ENCODE measurements at regions not wholly inside any gene's neighbourhood (a gene's known extent, or its start where the extent isn't known, plus 50 kb on each side); places are given as distances from the start of the nearest gene placed in this dataset.

DNA sequence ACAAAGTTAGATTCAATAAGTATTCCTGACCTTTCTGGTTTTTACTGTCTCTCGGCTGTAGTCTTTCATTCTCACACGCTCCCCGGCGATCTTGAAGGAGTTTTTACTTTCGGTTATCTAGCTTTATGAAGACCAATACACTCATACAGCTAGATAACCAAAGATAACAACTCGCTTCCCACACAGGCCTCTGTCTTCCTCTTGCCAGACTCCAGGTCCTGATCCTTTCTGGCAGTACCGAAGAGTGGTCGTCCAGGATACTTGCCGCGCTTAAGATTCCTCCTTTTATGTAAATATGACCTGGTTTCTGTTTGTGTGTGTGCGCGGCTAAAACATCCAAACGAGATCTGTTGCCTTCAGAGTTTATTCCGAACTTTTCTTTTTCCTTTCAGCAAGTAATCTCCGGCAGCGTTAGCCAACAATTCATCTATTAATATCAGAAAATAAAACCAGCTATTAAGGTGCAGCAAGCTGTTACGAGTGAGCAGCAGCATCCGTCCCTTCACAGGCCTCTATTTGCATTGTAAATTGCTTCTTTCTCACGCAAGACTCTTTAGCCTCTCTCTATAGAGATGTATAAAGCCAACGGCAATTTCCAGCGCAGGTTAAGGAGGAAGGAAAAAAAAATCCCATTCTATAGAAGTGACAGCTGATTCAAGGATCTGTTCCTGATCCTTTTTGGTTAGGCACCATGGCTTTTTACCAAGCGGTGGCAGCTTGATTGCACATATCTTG lies 216.1 kb downstream of the MEF2C start:
- no peak for DNase-seq (ENCODE audit: low read depth)
- H3K4me3 ChIP-seq (ENCODE audit: low read depth, low read length): peak overlapping the region; percentile 23
- TF ChIP-seq CTCF (conservative IDR thresholded peaks at IDR 0.05; ENCODE audit: low read depth, low read length): no peak

DNA sequence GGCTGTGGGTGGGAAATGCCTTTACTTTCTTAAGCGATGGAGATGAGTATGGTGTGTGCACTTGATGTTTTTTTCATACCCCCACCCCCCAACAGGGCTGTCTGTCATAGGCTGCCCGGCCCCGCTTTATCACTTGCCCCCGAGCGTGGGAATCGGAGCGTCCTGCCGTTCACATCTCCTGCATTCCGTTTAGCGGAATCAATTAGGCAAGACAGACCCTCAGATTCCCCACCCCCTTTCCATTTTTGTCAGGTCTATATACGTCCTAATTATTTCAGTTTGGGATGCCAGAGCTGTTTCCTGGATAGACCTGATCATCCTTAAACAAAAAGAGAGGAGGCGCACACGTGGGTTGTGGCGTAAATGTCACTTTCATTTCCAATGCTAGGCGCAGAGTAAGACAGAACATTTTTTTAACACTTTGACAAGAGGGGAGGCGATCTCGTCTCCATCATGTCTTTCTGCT lies 217.2 kb downstream of the MEF2C start:
- no peak for DNase-seq (ENCODE audit: low read depth)
- no peak for TF ChIP-seq CTCF (conservative IDR thresholded peaks at IDR 0.05; ENCODE audit: low read depth, low read length)
- no peak overlapping the region for H3K4me3 ChIP-seq (ENCODE audit: low read depth, low read length)

DNA sequence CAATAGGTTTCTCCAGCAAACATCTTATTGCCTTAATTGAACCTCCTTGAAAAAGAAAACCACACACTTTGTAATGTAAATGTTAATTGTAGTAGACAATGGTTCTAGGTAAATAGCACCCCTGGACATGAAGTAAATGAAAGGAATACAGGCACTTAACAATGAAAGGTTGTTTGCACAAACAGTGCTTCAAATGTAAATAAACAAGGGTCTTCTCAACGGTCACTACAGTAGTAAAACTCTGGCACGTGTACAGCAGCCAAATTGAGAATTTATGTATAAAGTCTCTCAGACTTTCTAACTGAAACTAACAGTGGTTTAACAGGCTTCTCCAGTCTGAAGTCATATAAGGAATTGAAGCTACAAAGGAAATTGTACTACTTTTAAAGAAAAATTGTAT lies 218.3 kb downstream of the MEF2C start:
- DNase-seq (ENCODE audit: low read depth): no peak
- no peak overlapping the region for H3K4me3 ChIP-seq (ENCODE audit: low read depth, low read length)
- TF ChIP-seq CTCF (conservative IDR thresholded peaks at IDR 0.05; ENCODE audit: low read depth, low read length): no peak

DNA sequence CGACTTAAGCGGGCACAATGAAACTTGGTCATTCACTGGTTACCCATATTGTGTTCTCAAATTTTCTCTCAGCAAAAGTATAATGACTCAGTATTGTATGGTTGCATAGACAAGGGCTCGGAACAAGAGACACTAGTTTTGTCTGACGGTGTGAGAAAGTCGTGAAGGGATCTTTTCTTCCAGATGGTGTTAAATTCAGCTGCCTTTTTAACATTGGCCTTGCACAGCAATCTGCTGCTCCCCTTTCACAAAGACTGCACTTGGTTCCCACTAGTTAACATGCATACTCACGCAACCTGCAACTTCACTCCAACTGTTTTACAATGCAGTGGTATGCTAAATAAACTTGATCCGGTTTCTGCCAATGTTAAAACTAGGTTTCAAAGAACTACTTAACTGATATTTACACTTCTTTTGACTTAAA lies 219.2 kb downstream of the MEF2C start:
- no peak for TF ChIP-seq CTCF (conservative IDR thresholded peaks at IDR 0.05; ENCODE audit: low read depth, low read length)
- H3K4me3 ChIP-seq (ENCODE audit: low read depth, low read length): no peak overlapping the region

GRCh38 chr5:88662846-88663245 lies 220.1 kb downstream of the MEF2C start:
- no peak for DNase-seq (ENCODE audit: low read depth)
- TF ChIP-seq CTCF (conservative IDR thresholded peaks at IDR 0.05; ENCODE audit: low read depth, low read length): no peak
- no peak overlapping the region for H3K4me3 ChIP-seq (ENCODE audit: low read depth, low read length)

More for the DNA sequence above, 219.2 kb downstream of the MEF2C start:
- DNase-seq (ENCODE audit: low read depth): no peak

- no peak for TF ChIP-seq CTCF (conservative IDR thresholded peaks at IDR 0.05; ENCODE audit: low read depth, low read length)
Observed at GRCh38 chr5:88661806-88662207, 221.2 kb downstream of the MEF2C start.

More at GRCh38 chr5:88661806-88662207, 221.2 kb downstream of the MEF2C start:
- no peak for DNase-seq (ENCODE audit: low read depth)
- H3K4me3 ChIP-seq (ENCODE audit: low read depth, low read length): no peak overlapping the region
